HCT116 (cell line): ENCODE measurements at regions not wholly inside any gene's neighbourhood (a gene's known extent, or its start where the extent isn't known, plus 50 kb on each side); places are given as distances from the start of the nearest gene placed in this dataset.

Source experiments
- ATAC-seq: fragments of 200-7000 bp; cut with Tn5 transposase; 2 replicates; pipeline ENCODE4 v1.9.1; 2020; ENCODE audit warnings: mild to moderate bottlenecking, moderate library complexity
- BruUV-seq: library from RNA; stranded (reverse); fragments of 400-500 nt; replicated peaks from 2 replicates; lab custom pipeline; 2021; lab: Mats Ljungman, UMichigan
- CTCF ChIA-PET: fragments of 300-600 bp; sonication (Branson Sonifier 250); formaldehyde crosslinking; loops from one replicate; lab custom pipeline; 2021; ENCODE audit warnings: antibody characterized with exemption; lab: Charles Lee
- POLR2A ChIA-PET: fragments of 300-600, 350-600 bp; sonication (Branson Sonifier 250); formaldehyde crosslinking; loops from one replicate; lab custom pipeline; 2021; ENCODE audit warnings: antibody characterized with exemption; lab: Charles Lee
- RAD21 ChIA-PET, 2 experiments: fragments of 300-600 bp; sonication (Branson Sonifier 250); formaldehyde crosslinking; loops; one replicate each; lab custom pipeline; 2023; ENCODE audit warnings: low total read pairs in 2 of 2; ENCODE audit not compliant: uncharacterized antibody in 2 of 2, unreplicated experiment in 2 of 2, low non-redundant PET in 1 of 2; lab: Charles Lee
- DNase-seq: peaks from one replicate; pipeline ENCODE4 v3.0.0-alpha.2; 2010; ENCODE audit warnings: low read depth, low spot score
- H2AFZ ChIP-seq: fragments of 200-600 bp; shearing (Covaris generic), sonication (generic); 2 replicates; pipeline ENCODE4 v1.6.1; 2017; ENCODE audit warnings: low read depth, mixed run types, mixed read lengths, antibody characterized with exemption, low read length; ENCODE audit not compliant: poor library complexity, severe bottlenecking
- H3K27ac ChIP-seq: 2 replicates; pipeline ENCODE4 v1.5.1; 2012; ENCODE audit warnings: low read depth, low read length
- H3K27me3 ChIP-seq: fragments of 200-600 bp; sonication (generic); 2 replicates; pipeline ENCODE4 v1.6.1; 2016; ENCODE audit warnings: mixed run types, low read length, mixed read lengths; ENCODE audit not compliant: insufficient read depth
- H3K36me3 ChIP-seq, 2 experiments: fragments of 200-500 bp in 1 of 2; fragments of 200-600 bp in 1 of 2; sonication (Bioruptor generic) in 1 of 2; sonication (generic) in 1 of 2; 2 replicates each; pipeline versions ENCODE4 v1.5.1 to v1.6.1; 2014 to 2016; ENCODE audit warnings: low read length in 2 of 2, inconsistent platforms in 1 of 2, mixed read lengths in 1 of 2, mixed run types in 1 of 2; ENCODE audit not compliant: insufficient read depth in 2 of 2, control insufficient read depth in 1 of 2
- H3K4me1 ChIP-seq, 2 experiments: fragments of 200-600 bp in 1 of 2; sonication (generic) in 1 of 2; 2 replicates each; pipeline versions ENCODE4 v1.5.1 to v1.6.1; 2012 to 2017; ENCODE audit warnings: low read length in 2 of 2, inconsistent platforms in 1 of 2, mild to moderate bottlenecking in 1 of 2, mixed read lengths in 1 of 2, mixed run types in 1 of 2, moderate library complexity in 1 of 2; ENCODE audit not compliant: insufficient read depth in 2 of 2, control insufficient read depth in 1 of 2
- H3K4me2 ChIP-seq: fragments of 200-600 bp; sonication (generic); 2 replicates; pipeline ENCODE4 v1.6.1; 2017; ENCODE audit warnings: mixed run types, low read length, mixed read lengths
- H3K4me3 ChIP-seq, 2 experiments: fragments of 200-600 bp in 1 of 2; sonication (generic) in 1 of 2; replicated peaks in 1 of 2; 2 replicates each; pipeline ENCODE4 v1.5.1; 2011 to 2016; ENCODE audit warnings: low read length in 2 of 2, control low read depth in 1 of 2, low read depth in 1 of 2, mild to moderate bottlenecking in 1 of 2, mixed read lengths in 1 of 2, mixed run types in 1 of 2
- H3K79me2 ChIP-seq: fragments of 200-600 bp; sonication (generic); 2 replicates; pipeline ENCODE4 v1.6.1; 2017; ENCODE audit warnings: mild to moderate bottlenecking, mixed run types, low read length, moderate library complexity, mixed read lengths; ENCODE audit not compliant: insufficient read depth
- H3K9ac ChIP-seq: fragments of 200-600 bp; sonication (generic); 2 replicates; pipeline ENCODE4 v1.6.1; 2016; ENCODE audit warnings: low read length, mixed read lengths
- H3K9me2 ChIP-seq: fragments of 200-600 bp; sonication (generic), shearing (Covaris generic); 2 replicates; pipeline ENCODE4 v1.6.1; 2017; ENCODE audit warnings: mixed run types, mild to moderate bottlenecking, moderate library complexity; ENCODE audit not compliant: insufficient read depth
- H3K9me3 ChIP-seq, 2 experiments: fragments of 200-500 bp in 1 of 2; fragments of 200-600 bp in 1 of 2; sonication (Bioruptor generic) in 1 of 2; sonication (generic) in 1 of 2; 2 replicates each; pipeline ENCODE4 v1.6.1; 2014 to 2017; ENCODE audit warnings: low read length in 2 of 2, mixed read lengths in 2 of 2, inconsistent platforms in 1 of 2, low read depth in 1 of 2, mild to moderate bottlenecking in 1 of 2, mixed run types in 1 of 2, moderate library complexity in 1 of 2; ENCODE audit not compliant: control insufficient read depth in 1 of 2, insufficient read depth in 1 of 2
- H4K20me1 ChIP-seq: fragments of 200-600 bp; sonication (generic), shearing (Covaris generic); 2 replicates; pipeline ENCODE4 v1.6.1; 2017; ENCODE audit warnings: mixed run types, mild to moderate bottlenecking, moderate library complexity; ENCODE audit not compliant: insufficient read depth
- CBX3 ChIP-seq: IDR thresholded peaks from 2 replicates; pipeline ENCODE4 v1.6.1; 2012; ENCODE audit warnings: low read depth
- CEBPB ChIP-seq: IDR thresholded peaks from 2 replicates; pipeline ENCODE4 v1.6.1; 2012; ENCODE audit warnings: low read depth
- EGR1 ChIP-seq: IDR thresholded peaks from 2 replicates; pipeline ENCODE4 v1.6.1; 2012; ENCODE audit warnings: low read depth
- ELF1 ChIP-seq: IDR thresholded peaks from 2 replicates; pipeline ENCODE4 v1.6.1; 2012; ENCODE audit warnings: low read depth, borderline replicate concordance
- EZH2phosphoT487 ChIP-seq: fragments of 200-600 bp; IDR thresholded peaks from 2 replicates; pipeline ENCODE4 v1.6.1; 2018; ENCODE audit warnings: antibody characterized with exemption, borderline replicate concordance
- FOSL1 ChIP-seq: IDR thresholded peaks from 2 replicates; pipeline ENCODE4 v1.6.1; 2012; ENCODE audit warnings: low read depth
- POLR2A ChIP-seq: IDR thresholded peaks from 2 replicates; pipeline ENCODE4 v1.7.0; 2011; ENCODE audit warnings: borderline replicate concordance; ENCODE audit not compliant: insufficient read depth, insufficient read length; ENCODE audit errors: extremely low read depth
- SIN3A ChIP-seq: IDR thresholded peaks from 2 replicates; pipeline ENCODE4 v1.6.1; 2012; ENCODE audit warnings: low read depth
- SP1 ChIP-seq: IDR thresholded peaks from 2 replicates; pipeline ENCODE4 v1.6.1; 2012; ENCODE audit warnings: low read depth
- TCF7L2 ChIP-seq: IDR thresholded peaks from 2 replicates; pipeline ENCODE4 v1.7.0; 2011; ENCODE audit warnings: borderline replicate concordance, inconsistent platforms; ENCODE audit not compliant: insufficient read depth, insufficient read length; ENCODE audit errors: extremely low read depth
- YY1 ChIP-seq: IDR thresholded peaks from 2 replicates; pipeline ENCODE4 v1.6.1; 2011; ENCODE audit warnings: low read length, low read depth, moderate library complexity, mild to moderate bottlenecking; ENCODE audit not compliant: insufficient replicate concordance; ENCODE audit errors: extremely low read depth
- ZFX ChIP-seq: fragments of 450-650 bp; IDR thresholded peaks from 2 replicates; pipeline ENCODE4 v1.6.1; 2017
- intact Hi-C: fragments of 100-400 bp; cut with micrococcal nuclease; formaldehyde crosslinking; loops from 2 replicates; pipeline ENCODE4 v1.10.0; 2022
- TF ChIP-seq, protein P1 (sequence below), 3 experiments: fragments of 200-600 bp in 1 of 3; sonication (generic) in 1 of 3; IDR thresholded peaks in 2 of 3; conservative IDR thresholded peaks in 1 of 3; 2 replicates each; pipeline ENCODE4 v1.5.1; 2012 to 2017; ENCODE audit warnings: low read depth in 2 of 3, low read length in 2 of 3, antibody characterized with exemption in 1 of 3, borderline replicate concordance in 1 of 3, control low read depth in 1 of 3, mild to moderate bottlenecking in 1 of 3, mixed read lengths in 1 of 3, mixed run types in 1 of 3, moderate library complexity in 1 of 3; ENCODE audit not compliant: insufficient read depth in 1 of 3
- TF ChIP-seq, protein P2 (sequence below): IDR thresholded peaks from 2 replicates; pipeline ENCODE4 v1.6.1; 2012; ENCODE audit warnings: low read depth
- TF ChIP-seq, protein P3 (sequence below): IDR thresholded peaks from 2 replicates; pipeline ENCODE4 v1.6.1; 2011; ENCODE audit warnings: mild to moderate bottlenecking, low read length, moderate library complexity; ENCODE audit not compliant: insufficient replicate concordance; ENCODE audit errors: extremely low read depth

DNA sequence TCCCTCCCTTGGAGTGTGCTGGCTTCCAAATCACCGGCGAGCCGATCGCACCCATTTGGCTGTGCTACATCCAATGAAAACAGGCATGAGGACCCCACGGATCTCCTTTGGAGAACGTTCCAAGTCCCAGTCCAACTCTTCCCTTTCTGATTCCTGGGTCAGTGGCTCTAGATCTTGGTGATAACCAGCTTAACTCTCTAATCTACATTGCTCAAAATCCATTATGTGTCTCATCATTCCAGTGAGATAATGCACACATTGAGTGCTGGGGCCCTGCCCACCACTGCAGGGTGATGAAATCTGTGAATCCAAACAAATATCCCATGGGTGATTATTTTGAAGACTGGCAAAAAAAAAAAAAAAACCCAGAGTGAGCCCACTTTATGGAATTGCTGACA lies 232.7 kb upstream of the COPS8 start:
- intact Hi-C loops: no loop called here
- no TSS peak for BruUV-seq
- no peak for ATAC-seq
- POLR2A ChIA-PET: no interaction called here
- Histone ChIP-seq H3K27me3 (peaks cover 20% of the 10 kb centered on the region; the same call in 1 of the 2 replicates), H4K20me1 (no peaks in the 10 kb centered on the region), H3K4me2 (no peak overlapping the region), H3K79me2 (no peaks in the 10 kb centered on the region), H3K4me1 (no peaks in the 10 kb centered on the region), H3K9ac (no peak overlapping the region), H3K4me3 (no peak overlapping the region), H3K9me3 (no peaks in the 10 kb centered on the region), H3K9me2 (no peaks in the 10 kb centered on the region), H2AFZ (no peak overlapping the region), H3K27ac (no peak overlapping the region), H3K36me3 (no peaks in the 10 kb centered on the region)
- no peak for DNase-seq
- TF ChIP-seq, protein P1, sequence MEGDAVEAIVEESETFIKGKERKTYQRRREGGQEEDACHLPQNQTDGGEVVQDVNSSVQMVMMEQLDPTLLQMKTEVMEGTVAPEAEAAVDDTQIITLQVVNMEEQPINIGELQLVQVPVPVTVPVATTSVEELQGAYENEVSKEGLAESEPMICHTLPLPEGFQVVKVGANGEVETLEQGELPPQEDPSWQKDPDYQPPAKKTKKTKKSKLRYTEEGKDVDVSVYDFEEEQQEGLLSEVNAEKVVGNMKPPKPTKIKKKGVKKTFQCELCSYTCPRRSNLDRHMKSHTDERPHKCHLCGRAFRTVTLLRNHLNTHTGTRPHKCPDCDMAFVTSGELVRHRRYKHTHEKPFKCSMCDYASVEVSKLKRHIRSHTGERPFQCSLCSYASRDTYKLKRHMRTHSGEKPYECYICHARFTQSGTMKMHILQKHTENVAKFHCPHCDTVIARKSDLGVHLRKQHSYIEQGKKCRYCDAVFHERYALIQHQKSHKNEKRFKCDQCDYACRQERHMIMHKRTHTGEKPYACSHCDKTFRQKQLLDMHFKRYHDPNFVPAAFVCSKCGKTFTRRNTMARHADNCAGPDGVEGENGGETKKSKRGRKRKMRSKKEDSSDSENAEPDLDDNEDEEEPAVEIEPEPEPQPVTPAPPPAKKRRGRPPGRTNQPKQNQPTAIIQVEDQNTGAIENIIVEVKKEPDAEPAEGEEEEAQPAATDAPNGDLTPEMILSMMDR (IDR thresholded peaks at IDR 0.05 in 2 of 3, conservative IDR thresholded peaks at IDR 0.05 in 1 of 3; ENCODE audit: borderline replicate concordance in 1 of 3, insufficient read depth in 1 of 3, low read depth in 2 of 3, low read length in 2 of 3): no peak
- TF ChIP-seq YY1: no peak
- no peak for TF ChIP-seq FOSL1
- no peak for TF ChIP-seq EZH2phosphoT487
- TF ChIP-seq SIN3A: no peak
- TF ChIP-seq, protein P2, sequence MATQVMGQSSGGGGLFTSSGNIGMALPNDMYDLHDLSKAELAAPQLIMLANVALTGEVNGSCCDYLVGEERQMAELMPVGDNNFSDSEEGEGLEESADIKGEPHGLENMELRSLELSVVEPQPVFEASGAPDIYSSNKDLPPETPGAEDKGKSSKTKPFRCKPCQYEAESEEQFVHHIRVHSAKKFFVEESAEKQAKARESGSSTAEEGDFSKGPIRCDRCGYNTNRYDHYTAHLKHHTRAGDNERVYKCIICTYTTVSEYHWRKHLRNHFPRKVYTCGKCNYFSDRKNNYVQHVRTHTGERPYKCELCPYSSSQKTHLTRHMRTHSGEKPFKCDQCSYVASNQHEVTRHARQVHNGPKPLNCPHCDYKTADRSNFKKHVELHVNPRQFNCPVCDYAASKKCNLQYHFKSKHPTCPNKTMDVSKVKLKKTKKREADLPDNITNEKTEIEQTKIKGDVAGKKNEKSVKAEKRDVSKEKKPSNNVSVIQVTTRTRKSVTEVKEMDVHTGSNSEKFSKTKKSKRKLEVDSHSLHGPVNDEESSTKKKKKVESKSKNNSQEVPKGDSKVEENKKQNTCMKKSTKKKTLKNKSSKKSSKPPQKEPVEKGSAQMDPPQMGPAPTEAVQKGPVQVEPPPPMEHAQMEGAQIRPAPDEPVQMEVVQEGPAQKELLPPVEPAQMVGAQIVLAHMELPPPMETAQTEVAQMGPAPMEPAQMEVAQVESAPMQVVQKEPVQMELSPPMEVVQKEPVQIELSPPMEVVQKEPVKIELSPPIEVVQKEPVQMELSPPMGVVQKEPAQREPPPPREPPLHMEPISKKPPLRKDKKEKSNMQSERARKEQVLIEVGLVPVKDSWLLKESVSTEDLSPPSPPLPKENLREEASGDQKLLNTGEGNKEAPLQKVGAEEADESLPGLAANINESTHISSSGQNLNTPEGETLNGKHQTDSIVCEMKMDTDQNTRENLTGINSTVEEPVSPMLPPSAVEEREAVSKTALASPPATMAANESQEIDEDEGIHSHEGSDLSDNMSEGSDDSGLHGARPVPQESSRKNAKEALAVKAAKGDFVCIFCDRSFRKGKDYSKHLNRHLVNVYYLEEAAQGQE: no peak
- TF ChIP-seq, protein P3, sequence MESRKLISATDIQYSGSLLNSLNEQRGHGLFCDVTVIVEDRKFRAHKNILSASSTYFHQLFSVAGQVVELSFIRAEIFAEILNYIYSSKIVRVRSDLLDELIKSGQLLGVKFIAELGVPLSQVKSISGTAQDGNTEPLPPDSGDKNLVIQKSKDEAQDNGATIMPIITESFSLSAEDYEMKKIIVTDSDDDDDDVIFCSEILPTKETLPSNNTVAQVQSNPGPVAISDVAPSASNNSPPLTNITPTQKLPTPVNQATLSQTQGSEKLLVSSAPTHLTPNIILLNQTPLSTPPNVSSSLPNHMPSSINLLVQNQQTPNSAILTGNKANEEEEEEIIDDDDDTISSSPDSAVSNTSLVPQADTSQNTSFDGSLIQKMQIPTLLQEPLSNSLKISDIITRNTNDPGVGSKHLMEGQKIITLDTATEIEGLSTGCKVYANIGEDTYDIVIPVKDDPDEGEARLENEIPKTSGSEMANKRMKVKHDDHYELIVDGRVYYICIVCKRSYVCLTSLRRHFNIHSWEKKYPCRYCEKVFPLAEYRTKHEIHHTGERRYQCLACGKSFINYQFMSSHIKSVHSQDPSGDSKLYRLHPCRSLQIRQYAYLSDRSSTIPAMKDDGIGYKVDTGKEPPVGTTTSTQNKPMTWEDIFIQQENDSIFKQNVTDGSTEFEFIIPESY: no peak
- no peak for TF ChIP-seq EGR1
- TF ChIP-seq ELF1: no peak
- TF ChIP-seq ZFX: no peak
- TF ChIP-seq CEBPB: no peak
- TF ChIP-seq CBX3: no peak
- TF ChIP-seq SP1: no peak
- no peak for TF ChIP-seq POLR2A
- no peak for TF ChIP-seq TCF7L2
- CTCF ChIA-PET: no interaction called here
- RAD21 ChIA-PET: no interaction called here
